ENCODE measurements at regions not wholly inside any gene's neighbourhood (a gene's known extent, or its start where the extent isn't known, plus 50 kb on each side); places are given as distances from the start of the nearest gene placed in this dataset.

DNA sequence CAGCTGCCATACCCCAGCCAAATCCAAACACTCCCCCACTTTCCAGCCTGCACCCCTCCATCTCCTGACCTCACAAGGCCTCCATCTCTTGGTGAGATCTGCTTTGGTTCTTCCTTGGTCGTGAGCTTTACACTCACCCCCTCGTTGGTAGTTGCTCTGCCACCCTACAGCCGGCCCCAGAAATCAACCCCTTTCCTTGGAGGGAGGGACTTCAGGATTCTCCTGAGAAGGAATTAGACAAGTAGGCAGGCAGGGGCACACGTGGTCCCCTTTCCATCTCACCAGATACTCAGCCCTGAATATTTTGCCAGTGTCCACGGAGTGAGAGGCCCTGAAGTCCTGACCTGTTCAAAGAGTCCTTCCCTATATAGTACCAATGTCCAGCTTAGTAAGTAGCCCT, 120.0 kb upstream of the PWP1 start:
- peaks cover 22% of the 10 kb centered on the region for H3K27me3 Mint-ChIP-seq (ENCODE audit: low read depth)
- no peak overlapping the region for H3K4me3 Mint-ChIP-seq (ENCODE audit: unreplicated experiment)
- no peaks in the 10 kb centered on the region for H3K36me3 Mint-ChIP-seq (ENCODE audit: low read depth)
- TF ChIP-seq CTCF (IDR thresholded peaks at IDR 0.05), result no peak
- no peak overlapping the region for H3K27ac Mint-ChIP-seq (ENCODE audit: unreplicated experiment)
- no peaks in the 10 kb centered on the region for H3K4me1 Mint-ChIP-seq (ENCODE audit: low read depth)
- H3K9me3 Mint-ChIP-seq (ENCODE audit: low read depth), result no peaks in the 10 kb centered on the region
- no peak for DNase-seq (ENCODE audit: low spot score)

DNA sequence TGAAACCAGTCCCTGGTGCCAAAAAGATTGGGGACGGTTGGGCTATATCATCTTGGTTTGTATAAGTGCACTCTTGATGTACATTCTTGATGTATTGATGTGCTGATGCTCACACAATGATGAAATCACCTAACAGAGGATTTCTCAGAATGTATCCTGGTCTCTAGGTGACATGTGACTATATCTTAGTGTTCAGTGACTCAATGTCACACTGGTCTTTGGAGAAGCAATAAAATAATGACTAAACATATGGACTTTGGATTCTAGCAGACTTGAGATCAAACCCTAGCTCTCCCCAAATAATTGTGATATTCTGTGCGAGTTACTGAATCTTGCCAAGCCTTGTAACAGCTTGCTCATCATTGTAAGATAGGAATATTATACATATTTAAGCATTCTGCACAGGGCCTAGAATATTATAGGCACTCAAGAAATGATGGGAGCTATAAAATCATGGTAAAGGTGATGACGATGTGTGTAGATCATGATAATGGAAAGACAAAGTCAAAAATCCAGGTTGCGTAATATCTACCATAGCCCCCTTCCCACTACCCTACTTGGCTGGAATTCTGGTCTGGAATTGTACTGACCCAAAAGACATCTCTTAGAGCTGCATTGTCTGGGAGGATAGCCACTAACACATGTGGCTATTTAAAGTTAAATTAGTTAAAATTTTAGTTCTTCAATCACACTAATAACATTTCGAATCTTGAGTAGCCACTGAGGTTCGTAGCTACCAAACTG, 117.6 kb upstream of the PWP1 start:
- Mint-ChIP-seq H3K4me3 (ENCODE audit: unreplicated experiment) (no peak overlapping the region), H3K27ac (ENCODE audit: unreplicated experiment) (no peak overlapping the region), H3K9me3 (ENCODE audit: low read depth) (peaks cover 3% of the 10 kb centered on the region), H3K36me3 (ENCODE audit: low read depth) (no peaks in the 10 kb centered on the region), H3K27me3 (ENCODE audit: low read depth) (peaks cover 15% of the 10 kb centered on the region), H3K4me1 (ENCODE audit: low read depth) (no peaks in the 10 kb centered on the region)
- DNase-seq (ENCODE audit: low spot score), result no peak
- no peak for TF ChIP-seq CTCF (IDR thresholded peaks at IDR 0.05)

DNA sequence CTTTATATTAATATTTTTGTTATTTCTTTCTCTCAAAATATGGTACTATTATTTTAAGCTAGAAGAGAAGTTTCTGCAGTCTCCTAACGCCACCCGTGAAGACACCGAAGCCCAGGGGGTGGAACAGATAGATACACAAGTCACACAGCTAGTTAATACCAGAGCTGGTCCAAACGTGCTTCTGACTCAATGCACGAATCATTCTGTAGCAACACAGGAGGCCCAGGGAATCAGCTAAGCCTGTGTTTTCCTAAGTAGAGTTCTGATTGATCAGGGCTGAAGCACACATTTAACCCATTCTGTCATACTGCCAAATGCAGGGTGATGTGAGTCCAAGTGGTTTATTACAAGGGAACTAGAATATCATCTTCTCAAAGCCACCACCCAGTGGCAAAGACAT, 116.9 kb upstream of the PWP1 start:
- H3K4me1 Mint-ChIP-seq (ENCODE audit: low read depth), result no peaks in the 10 kb centered on the region
- no peak for DNase-seq (ENCODE audit: low spot score)
- peaks cover 3% of the 10 kb centered on the region for H3K9me3 Mint-ChIP-seq (ENCODE audit: low read depth)
- no peak overlapping the region for H3K4me3 Mint-ChIP-seq (ENCODE audit: unreplicated experiment)
- H3K36me3 Mint-ChIP-seq (ENCODE audit: low read depth), result no peaks in the 10 kb centered on the region
- peaks cover 17% of the 10 kb centered on the region for H3K27me3 Mint-ChIP-seq (ENCODE audit: low read depth)
- no peak overlapping the region for H3K27ac Mint-ChIP-seq (ENCODE audit: unreplicated experiment)
- no peak for TF ChIP-seq CTCF (IDR thresholded peaks at IDR 0.05)

DNA sequence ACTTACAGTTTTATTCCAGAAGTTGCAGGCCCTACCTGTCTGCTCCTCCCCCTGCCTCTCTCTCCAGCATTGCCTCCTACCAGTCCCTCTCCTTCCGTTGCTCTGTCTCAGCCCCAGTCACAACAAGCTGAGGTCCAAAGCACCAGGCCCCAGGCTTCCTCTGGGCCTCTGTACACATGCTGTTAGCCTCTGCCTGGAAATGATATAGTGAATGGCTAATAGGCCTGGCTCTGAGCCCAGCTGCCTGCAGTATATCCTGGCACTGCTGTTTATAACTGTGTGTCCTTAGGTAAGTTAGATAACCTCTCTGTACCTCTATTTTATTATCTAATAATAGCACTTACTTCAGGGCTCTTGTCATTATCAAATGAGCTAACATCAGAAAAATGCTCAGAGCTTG, 114.9 kb upstream of the PWP1 start:
- H3K4me1 Mint-ChIP-seq (ENCODE audit: low read depth), result no peaks in the 10 kb centered on the region
- TF ChIP-seq CTCF (IDR thresholded peaks at IDR 0.05), result no peak
- no peaks in the 10 kb centered on the region for H3K36me3 Mint-ChIP-seq (ENCODE audit: low read depth)
- H3K4me3 Mint-ChIP-seq (ENCODE audit: unreplicated experiment), result no peak overlapping the region
- H3K9me3 Mint-ChIP-seq (ENCODE audit: low read depth), result peaks cover 3% of the 10 kb centered on the region
- peaks cover 12% of the 10 kb centered on the region for H3K27me3 Mint-ChIP-seq (ENCODE audit: low read depth)
- DNase-seq (ENCODE audit: low spot score), result no peak
- H3K27ac Mint-ChIP-seq (ENCODE audit: unreplicated experiment), result no peak overlapping the region

GRCh38 chr12:107571492-107571891, 114.1 kb upstream of the PWP1 start:
- H3K4me3 Mint-ChIP-seq (ENCODE audit: unreplicated experiment), result no peak overlapping the region
- no peaks in the 10 kb centered on the region for H3K36me3 Mint-ChIP-seq (ENCODE audit: low read depth)
- peaks cover 3% of the 10 kb centered on the region for H3K9me3 Mint-ChIP-seq (ENCODE audit: low read depth)
- no peaks in the 10 kb centered on the region for H3K4me1 Mint-ChIP-seq (ENCODE audit: low read depth)
- H3K27ac Mint-ChIP-seq (ENCODE audit: unreplicated experiment), result no peak overlapping the region
- TF ChIP-seq CTCF (IDR thresholded peaks at IDR 0.05), result no peak
- H3K27me3 Mint-ChIP-seq (ENCODE audit: low read depth), result peaks cover 12% of the 10 kb centered on the region
- DNase-seq (ENCODE audit: low spot score), result no peak

Measured in chondrocyte (in vitro differentiated cells).